SK-N-SH (cell line): ENCODE measurements at regions not wholly inside any gene's neighbourhood (a gene's known extent, or its start where the extent isn't known, plus 50 kb on each side); places are given as distances from the start of the nearest gene placed in this dataset.

Experiments used
- CTCF ChIA-PET: fragments of 300-600, 350-600 bp; formaldehyde crosslinking; extraction: SDS; loops from one replicate; lab custom pipeline; 2021; lab: Yijun Ruan, JAX
- POLR2A ChIA-PET: fragments of 350-600 bp; sonication (Branson Sonifier 250); formaldehyde crosslinking; extraction: SDS; loops from one replicate; lab custom pipeline; 2020; ENCODE audit warnings: antibody characterized with exemption, inconsistent platforms; lab: Yijun Ruan, JAX
- DNase-seq: peaks from one replicate; pipeline ENCODE4 v3.0.0; 2012
- H2AFZ ChIP-seq: fragments of 200-600 bp; sonication (generic); 2 replicates; pipeline ENCODE4 v1.8.1; 2016; ENCODE audit warnings: antibody characterized with exemption, mild to moderate bottlenecking, low read depth
- H3F3A ChIP-seq: fragments of 200-600 bp; sonication (generic); replicated peaks from 2 replicates; pipeline ENCODE3; 2016; ENCODE audit warnings: antibody characterized with exemption, mild to moderate bottlenecking; ENCODE audit not compliant: insufficient read depth
- H3K27ac ChIP-seq, 2 experiments: fragments of 200-500 bp in 1 of 2; fragments of 200-600 bp in 1 of 2; sonication (Bioruptor generic) in 1 of 2; sonication (generic), shearing (Covaris generic) in 1 of 2; 2 replicates each; pipeline versions ENCODE4 v1.5.1 to v1.6.1; 2014 to 2016; ENCODE audit warnings: low read depth in 2 of 2, inconsistent platforms in 1 of 2, low read length in 1 of 2, mild to moderate bottlenecking in 1 of 2, mixed read lengths in 1 of 2
- H3K27me3 ChIP-seq: fragments of 200-600 bp; sonication (generic), shearing (Covaris generic); 2 replicates; pipeline ENCODE4 v1.6.1; 2016; ENCODE audit warnings: mixed run types; ENCODE audit not compliant: insufficient read depth
- H3K36me3 ChIP-seq, 2 experiments: fragments of 200-500 bp in 1 of 2; fragments of 200-600 bp in 1 of 2; sonication (Bioruptor generic) in 1 of 2; sonication (generic) in 1 of 2; replicated peaks in 1 of 2; 2 replicates each; pipeline versions ENCODE3 to v1.5.1; 2014 to 2016; ENCODE audit warnings: low read length in 1 of 2, mild to moderate bottlenecking in 1 of 2; ENCODE audit not compliant: insufficient read depth in 2 of 2, control insufficient read depth in 1 of 2
- H3K4me1 ChIP-seq, 2 experiments: fragments of 200-500 bp in 1 of 2; fragments of 200-600 bp in 1 of 2; sonication (Bioruptor generic) in 1 of 2; sonication (generic), shearing (Covaris generic) in 1 of 2; 2 replicates each; pipeline versions ENCODE4 v1.5.1 to v1.6.1; 2014 to 2016; ENCODE audit warnings: low read depth in 1 of 2, low read length in 1 of 2, mixed run types in 1 of 2; ENCODE audit not compliant: insufficient read depth in 2 of 2, control insufficient read depth in 1 of 2
- H3K4me2 ChIP-seq: fragments of 200-600 bp; sonication (generic), shearing (Covaris generic); 2 replicates; pipeline ENCODE4 v1.6.1; 2017; ENCODE audit warnings: mixed run types
- H3K4me3 ChIP-seq, 2 experiments: fragments of 200-500 bp in 1 of 2; fragments of 200-600 bp in 1 of 2; sonication (Bioruptor generic) in 1 of 2; sonication (generic), shearing (Covaris generic) in 1 of 2; 2 replicates each; pipeline versions ENCODE4 v1.5.1 to v1.8.1; 2014 to 2016; ENCODE audit warnings: low read depth in 2 of 2, inconsistent platforms in 1 of 2, low read length in 1 of 2, mild to moderate bottlenecking in 1 of 2, mixed read lengths in 1 of 2, moderate library complexity in 1 of 2
- H3K79me2 ChIP-seq: fragments of 200-600 bp; sonication (generic); 2 replicates; pipeline ENCODE4 v1.8.1; 2017; ENCODE audit warnings: mild to moderate bottlenecking; ENCODE audit not compliant: insufficient read depth
- H3K9ac ChIP-seq: fragments of 200-600 bp; sonication (generic); 2 replicates; pipeline ENCODE4 v1.6.1; 2017; ENCODE audit warnings: mixed run types
- H3K9me2 ChIP-seq: fragments of 200-600 bp; sonication (generic); 2 replicates; pipeline ENCODE4 v1.6.1; 2017; ENCODE audit warnings: mixed run types
- H3K9me3 ChIP-seq: fragments of 200-600 bp; sonication (generic); 2 replicates; pipeline ENCODE4 v1.6.1; 2017; ENCODE audit warnings: mixed run types, mild to moderate bottlenecking, moderate library complexity
- H4K20me1 ChIP-seq: fragments of 200-600 bp; sonication (generic); 2 replicates; pipeline ENCODE4 v1.6.1; 2017; ENCODE audit warnings: mild to moderate bottlenecking, mixed run types; ENCODE audit not compliant: insufficient read depth
- ELF1 ChIP-seq: IDR thresholded peaks from 2 replicates; pipeline ENCODE4 v1.4.0; 2012
- EP300 ChIP-seq, 2 experiments: IDR thresholded peaks; 2 replicates each; pipeline versions ENCODE4 v1.4.0 to v1.6.1; 2012; ENCODE audit warnings: borderline replicate concordance in 1 of 2, low read depth in 1 of 2, low read length in 1 of 2
- FOSL2 ChIP-seq: IDR thresholded peaks from 2 replicates; pipeline ENCODE4 v1.4.0; 2012; ENCODE audit warnings: low read depth, mild to moderate bottlenecking, moderate library complexity, borderline replicate concordance
- FOXJ3 ChIP-seq: sonication (generic); formaldehyde crosslinking; IDR thresholded peaks from 2 replicates; pipeline ENCODE4 v1.5.1; 2020; ENCODE audit warnings: mild to moderate bottlenecking, missing genetic modification reagents
- FOXM1 ChIP-seq: IDR thresholded peaks from 2 replicates; pipeline ENCODE4 v1.4.0; 2012; ENCODE audit warnings: low read depth, mild to moderate bottlenecking
- GABPA ChIP-seq: IDR thresholded peaks from 2 replicates; pipeline ENCODE4 v1.4.0; 2012; ENCODE audit warnings: low read depth, mild to moderate bottlenecking
- JUND ChIP-seq: IDR thresholded peaks from 2 replicates; pipeline ENCODE4 v1.4.0; 2012
- MXI1 ChIP-seq: IDR thresholded peaks from 2 replicates; pipeline ENCODE4 v1.6.1; 2012; ENCODE audit warnings: mild to moderate bottlenecking, low read depth, low read length, improper control_type of control experiment
- NFIC ChIP-seq: IDR thresholded peaks from 2 replicates; pipeline ENCODE4 v1.4.0; 2012; ENCODE audit warnings: borderline replicate concordance
- NRF1 ChIP-seq: IDR thresholded peaks from 2 replicates; pipeline ENCODE4 v1.6.1; 2012; ENCODE audit warnings: low read depth, mild to moderate bottlenecking, low read length
- POLR2AphosphoS5 ChIP-seq: IDR thresholded peaks from 2 replicates; pipeline ENCODE4 v1.6.1; 2012; ENCODE audit warnings: low read depth, low read length
- RAD21 ChIP-seq: IDR thresholded peaks from 2 replicates; pipeline ENCODE4 v1.6.1; 2012; ENCODE audit warnings: mild to moderate bottlenecking, low read length
- RCOR1 ChIP-seq: fragments of 150-350 bp; IDR thresholded peaks from 2 replicates; pipeline ENCODE4 v1.6.1; 2017; ENCODE audit warnings: antibody characterized with exemption, low read length
- RFX5 ChIP-seq: IDR thresholded peaks from 2 replicates; pipeline ENCODE4 v1.6.1; 2012; ENCODE audit warnings: mild to moderate bottlenecking, improper control_type of control experiment, low read length
- TAF1 ChIP-seq: IDR thresholded peaks from 2 replicates; pipeline ENCODE4 v1.6.1; 2012; ENCODE audit warnings: low read depth, mild to moderate bottlenecking, low read length, moderate library complexity, borderline replicate concordance
- WGBS: methylation state at CpG from one replicate; pipeline ENCODE4 v1.1.6; 2017; ENCODE audit warnings: low lambda C conversion rate; 5-methylcytosine and 5-hydroxymethylcytosine counted together
- TF ChIP-seq, protein P1 (sequence below): IDR thresholded peaks from 2 replicates; pipeline ENCODE4 v1.4.0; 2012; ENCODE audit warnings: low read depth, borderline replicate concordance
- TF ChIP-seq, protein P2 (sequence below): IDR thresholded peaks from 2 replicates; pipeline ENCODE4; 2012
- TF ChIP-seq, protein P3 (sequence below): fragments of 150-350 bp; IDR thresholded peaks from 2 replicates; pipeline ENCODE4 v1.6.1; 2017; ENCODE audit warnings: antibody characterized with exemption, low read length, low read depth, borderline replicate concordance
- TF ChIP-seq, protein P4 (sequence below): IDR thresholded peaks from 2 replicates; pipeline ENCODE4 v1.4.0; 2012; ENCODE audit warnings: low read depth
- TF ChIP-seq, protein P5 (sequence below): IDR thresholded peaks from 2 replicates; pipeline ENCODE4 v1.4.0; 2012; ENCODE audit warnings: low read depth, borderline replicate concordance

DNA sequence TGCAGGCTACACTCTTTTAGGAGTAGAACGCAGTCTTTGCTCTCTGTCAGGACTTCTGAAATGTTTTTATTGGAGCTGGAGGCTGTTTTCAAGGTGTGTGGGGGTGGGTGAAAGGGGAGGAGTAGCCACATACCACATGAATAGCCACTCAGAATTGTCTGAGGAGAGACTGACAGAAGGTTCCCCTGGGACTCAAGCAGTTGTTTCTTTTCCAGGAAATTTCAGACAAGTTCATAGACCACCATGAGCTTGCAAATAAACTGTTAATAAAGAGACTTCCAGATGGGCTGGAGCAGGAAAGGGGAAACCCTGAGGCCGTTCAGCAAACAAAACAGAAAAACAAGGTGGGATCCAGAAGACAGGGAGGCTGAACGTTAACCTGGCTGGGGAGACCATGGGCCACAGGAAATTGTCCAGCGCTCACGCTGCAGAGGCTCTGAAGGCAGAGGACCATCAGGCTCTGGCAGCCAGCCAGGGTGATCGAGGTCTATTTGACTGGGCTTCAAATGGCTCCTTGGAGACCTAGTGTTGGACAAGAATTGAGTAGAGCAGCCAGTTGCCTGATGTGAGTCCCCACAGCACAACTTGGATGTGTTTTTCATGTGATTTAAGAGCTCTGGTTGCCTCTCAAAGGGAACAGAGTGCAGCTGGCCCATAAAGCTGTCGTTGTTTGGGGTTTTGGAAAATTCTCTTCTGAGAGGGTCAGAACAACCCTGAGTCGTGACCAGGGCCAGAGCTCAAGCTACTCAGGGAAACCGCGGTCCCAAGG, 159.2 kb upstream of the RAI14 start:
- Histone ChIP-seq H3F3A (peaks cover 6% of the 10 kb centered on the region), H2AFZ (peak overlapping the region; percentile 64), H3K4me2 (peak overlapping the region; percentile 33; the same call in 1 of the 2 replicates), H3K4me1 (peaks cover 0 to 4% of the 10 kb centered on the region in 2 experiments; a peak in 2 of 4 replicates), H4K20me1 (no peaks in the 10 kb centered on the region), H3K9ac (peak overlapping the region; percentile 19; the same call in 1 of the 2 replicates), H3K27me3 (no peaks in the 10 kb centered on the region), H3K9me2 (no peaks in the 10 kb centered on the region)
- WGBS: 65% methylated on average over 7 of the region's 10 CpGs
- no peak for DNase-seq
- TF ChIP-seq NFIC (peak; percentile 24; the same call in 1 of the 2 replicates), RCOR1 (no peak)
- TF ChIP-seq, all 33 proteins: peak for 1
- Histone ChIP-seq H3K36me3 (no peaks in the 10 kb centered on the region), H3K9me3 (no peaks in the 10 kb centered on the region), H3K4me3 (no peak overlapping the region), H3K79me2 (no peaks in the 10 kb centered on the region), H3K27ac (peak overlapping the region in 1 of 2 experiments; percentile 40; a peak in 1 of 4 replicates)
- CTCF ChIA-PET: interaction anchor here (1.3 to 4.3 kb wide), 3 partner anchors 11 to 506 kb away, joined by 3 to 28 read pairs (median 10); no protein-coding TSS in a partner anchor
- POLR2A ChIA-PET: no interaction called here

DNA sequence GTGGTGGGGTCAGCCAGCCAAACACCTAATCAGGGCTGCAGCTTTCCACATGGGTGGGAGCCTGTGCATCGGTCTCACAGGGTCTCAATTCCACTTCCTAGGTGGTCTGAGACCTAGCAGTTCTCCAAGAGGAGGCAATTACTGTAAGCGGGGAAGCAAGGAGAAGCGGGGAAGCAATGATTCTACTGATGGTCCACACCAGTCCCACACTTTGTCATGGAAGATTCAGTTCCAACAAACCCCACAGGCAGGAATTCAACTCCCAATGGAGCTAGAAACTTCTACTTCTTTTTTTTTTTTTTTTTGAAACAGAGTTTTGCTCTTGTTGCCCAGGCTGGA, 158.7 kb upstream of the RAI14 start:
- TF ChIP-seq, protein P1, sequence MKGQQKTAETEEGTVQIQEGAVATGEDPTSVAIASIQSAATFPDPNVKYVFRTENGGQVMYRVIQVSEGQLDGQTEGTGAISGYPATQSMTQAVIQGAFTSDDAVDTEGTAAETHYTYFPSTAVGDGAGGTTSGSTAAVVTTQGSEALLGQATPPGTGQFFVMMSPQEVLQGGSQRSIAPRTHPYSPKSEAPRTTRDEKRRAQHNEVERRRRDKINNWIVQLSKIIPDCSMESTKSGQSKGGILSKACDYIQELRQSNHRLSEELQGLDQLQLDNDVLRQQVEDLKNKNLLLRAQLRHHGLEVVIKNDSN: no peak
- TF ChIP-seq JUND (no peak), FOSL2 (no peak), FOXJ3 (CRISPR knock-in tag) (no peak), TAF1 (no peak), RCOR1 (no peak), MXI1 (no peak), ELF1 (no peak), RAD21 (no peak), RFX5 (no peak), NRF1 (no peak), POLR2AphosphoS5 (no peak), FOXM1 (no peak), GABPA (no peak), EP300 (IDR thresholded peaks at IDR 0.05; ENCODE audit: borderline replicate concordance in 1 of 2, low read depth in 1 of 2, low read length in 1 of 2) (no peak)
- TF ChIP-seq, protein P2, sequence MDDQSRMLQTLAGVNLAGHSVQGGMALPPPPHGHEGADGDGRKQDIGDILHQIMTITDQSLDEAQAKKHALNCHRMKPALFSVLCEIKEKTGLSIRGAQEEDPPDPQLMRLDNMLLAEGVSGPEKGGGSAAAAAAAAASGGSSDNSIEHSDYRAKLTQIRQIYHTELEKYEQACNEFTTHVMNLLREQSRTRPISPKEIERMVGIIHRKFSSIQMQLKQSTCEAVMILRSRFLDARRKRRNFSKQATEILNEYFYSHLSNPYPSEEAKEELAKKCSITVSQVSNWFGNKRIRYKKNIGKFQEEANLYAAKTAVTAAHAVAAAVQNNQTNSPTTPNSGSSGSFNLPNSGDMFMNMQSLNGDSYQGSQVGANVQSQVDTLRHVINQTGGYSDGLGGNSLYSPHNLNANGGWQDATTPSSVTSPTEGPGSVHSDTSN: no peak
- TF ChIP-seq, protein P3, sequence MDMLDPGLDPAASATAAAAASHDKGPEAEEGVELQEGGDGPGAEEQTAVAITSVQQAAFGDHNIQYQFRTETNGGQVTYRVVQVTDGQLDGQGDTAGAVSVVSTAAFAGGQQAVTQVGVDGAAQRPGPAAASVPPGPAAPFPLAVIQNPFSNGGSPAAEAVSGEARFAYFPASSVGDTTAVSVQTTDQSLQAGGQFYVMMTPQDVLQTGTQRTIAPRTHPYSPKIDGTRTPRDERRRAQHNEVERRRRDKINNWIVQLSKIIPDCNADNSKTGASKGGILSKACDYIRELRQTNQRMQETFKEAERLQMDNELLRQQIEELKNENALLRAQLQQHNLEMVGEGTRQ: no peak
- TF ChIP-seq, protein P4, sequence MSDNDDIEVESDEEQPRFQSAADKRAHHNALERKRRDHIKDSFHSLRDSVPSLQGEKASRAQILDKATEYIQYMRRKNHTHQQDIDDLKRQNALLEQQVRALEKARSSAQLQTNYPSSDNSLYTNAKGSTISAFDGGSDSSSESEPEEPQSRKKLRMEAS: no peak
- TF ChIP-seq, protein P5, sequence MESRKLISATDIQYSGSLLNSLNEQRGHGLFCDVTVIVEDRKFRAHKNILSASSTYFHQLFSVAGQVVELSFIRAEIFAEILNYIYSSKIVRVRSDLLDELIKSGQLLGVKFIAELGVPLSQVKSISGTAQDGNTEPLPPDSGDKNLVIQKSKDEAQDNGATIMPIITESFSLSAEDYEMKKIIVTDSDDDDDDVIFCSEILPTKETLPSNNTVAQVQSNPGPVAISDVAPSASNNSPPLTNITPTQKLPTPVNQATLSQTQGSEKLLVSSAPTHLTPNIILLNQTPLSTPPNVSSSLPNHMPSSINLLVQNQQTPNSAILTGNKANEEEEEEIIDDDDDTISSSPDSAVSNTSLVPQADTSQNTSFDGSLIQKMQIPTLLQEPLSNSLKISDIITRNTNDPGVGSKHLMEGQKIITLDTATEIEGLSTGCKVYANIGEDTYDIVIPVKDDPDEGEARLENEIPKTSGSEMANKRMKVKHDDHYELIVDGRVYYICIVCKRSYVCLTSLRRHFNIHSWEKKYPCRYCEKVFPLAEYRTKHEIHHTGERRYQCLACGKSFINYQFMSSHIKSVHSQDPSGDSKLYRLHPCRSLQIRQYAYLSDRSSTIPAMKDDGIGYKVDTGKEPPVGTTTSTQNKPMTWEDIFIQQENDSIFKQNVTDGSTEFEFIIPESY: no peak
- no peaks in the 10 kb centered on the region for H3K79me2 ChIP-seq
- no peak overlapping the region for H3K4me2 ChIP-seq
- CTCF ChIA-PET: interaction anchor here (1.3 to 4.3 kb wide), 3 partner anchors 11 to 506 kb away, joined by 3 to 28 read pairs (median 10); no protein-coding TSS in a partner anchor
- H3K9me2 ChIP-seq: no peaks in the 10 kb centered on the region
- no peaks in the 10 kb centered on the region for H4K20me1 ChIP-seq
- no peak overlapping the region for H2AFZ ChIP-seq
- H3K9me3 ChIP-seq: no peaks in the 10 kb centered on the region
- H3K4me1 ChIP-seq: peaks cover 0 to 9% of the 10 kb centered on the region in 2 experiments; a peak in 2 of 4 replicates
- H3K9ac ChIP-seq: no peak overlapping the region
- POLR2A ChIA-PET: no interaction called here
- no peaks in the 10 kb centered on the region for H3K27me3 ChIP-seq
- no peak for DNase-seq
- no peaks in the 10 kb centered on the region for H3K36me3 ChIP-seq
- H3K27ac ChIP-seq: no peak overlapping the region
- H3K4me3 ChIP-seq: no peak overlapping the region
- H3F3A ChIP-seq: peaks cover 6% of the 10 kb centered on the region
- 93% methylated on average over 3 of the region's 3 CpGs for WGBS
